Psoas muscle (tissue), 7 donors: ENCODE measurements at regions not wholly inside any gene's neighbourhood (a gene's known extent, or its start where the extent isn't known, plus 50 kb on each side); places are given as distances from the start of the nearest gene placed in this dataset.

ENCODE experiments used
- ATAC-seq, 4 donors: fragments of 200-7000 bp; cut with Tn5 transposase; one replicate each; pipeline ENCODE4 v1.9.1; 2020; ENCODE audit warnings: moderate library complexity in 3 of 4, mild to moderate bottlenecking in 2 of 4
- DNase-seq, 2 donors: peaks; one replicate each; pipeline ENCODE4 v3.0.0-alpha.2; 2020
- H3K27ac ChIP-seq: fragments of 200-600 bp; one replicate; pipeline ENCODE4 v1.8.0; 2022
- H3K27me3 ChIP-seq, 3 donors: fragments of 200-600 bp in 1 of 3; one replicate each; pipeline versions ENCODE4 v1.6.1 to v1.8.0; 2013 to 2022; ENCODE audit warnings: low read length in 2 of 3, mild to moderate bottlenecking in 2 of 3, moderate library complexity in 1 of 3; ENCODE audit not compliant: insufficient read depth in 3 of 3
- H3K36me3 ChIP-seq, 2 donors: fragments of 200-600 bp in 1 of 2; one replicate each; pipeline versions ENCODE4 v1.6.1 to v1.8.0; 2013 to 2022; ENCODE audit warnings: low read depth in 1 of 2, mild to moderate bottlenecking in 1 of 2, moderate library complexity in 1 of 2; ENCODE audit not compliant: insufficient read depth in 1 of 2
- H3K4me1 ChIP-seq: fragments of 200-600 bp; one replicate; pipeline ENCODE4 v1.8.0; 2022
- H3K4me3 ChIP-seq: fragments of 200-600 bp; one replicate; pipeline ENCODE4 v1.8.0; 2022; ENCODE audit warnings: mild to moderate bottlenecking
- H3K9me3 ChIP-seq: fragments of 200-600 bp; one replicate; pipeline ENCODE4 v1.8.0; 2022
- CTCF ChIP-seq: fragments of 200-600 bp; IDR thresholded peaks from one replicate; pipeline ENCODE4 v1.8.0; 2022; ENCODE audit warnings: antibody characterized with exemption
- WGBS, 3 donors: extraction: QIAGEN DNeasy Blood & Tissue Kit; methylation state at CpG; one replicate each; pipeline versions ENCODE4 v1.1.6 to v1.1.7; 2013; 5-methylcytosine and 5-hydroxymethylcytosine counted together
- intact Hi-C, 2 donors: fragments of 100-400 bp; cut with DNase I; formaldehyde crosslinking; loops; one replicate each; pipeline versions ENCODE4 v1.11.0 to v1.14.2; 2022
- donor health status: healthy with polysubstance abuse.
- donor health status: DM: no; HTN: no; CAD: no; lungs with moderate emphysema.
- donor health status: Bipolar disorder and iron deficiency.
- donor health status: healthy.
- donor health status: DM: yes; HTN: yes; CAD: no.
- donor health status: DM: no; HTN: no; CAD: no.
- donor health status: DM: yes; HTN: yes; CAD: no.

- no peaks in the 10 kb centered on the region for H3K9me3 ChIP-seq
- intact Hi-C loops: no loop called here
- no peaks in the 10 kb centered on the region for H3K36me3 ChIP-seq
- H3K4me3 ChIP-seq: no peak overlapping the region
- no peak for TF ChIP-seq CTCF
- ATAC-seq: no peak
- H3K4me1 ChIP-seq: no peaks in the 10 kb centered on the region
- DNase-seq: no peak
- WGBS, 3 donors: 90 to 91% (median 91%) methylated on average over 4 of the region's 4 CpGs
- H3K27ac ChIP-seq: no peak overlapping the region
- no peaks in the 10 kb centered on the region for H3K27me3 ChIP-seq
Observed at GRCh38 chr3:31420311-31420710, 112.4 kb upstream of the STT3B start.

GRCh38 chr3:31421314-31422048 lies 111.2 kb upstream of the STT3B start:
- no peak overlapping the region for H3K27ac ChIP-seq
- DNase-seq: no peak
- H3K9me3 ChIP-seq: no peaks in the 10 kb centered on the region
- TF ChIP-seq CTCF: no peak
- H3K4me1 ChIP-seq: no peaks in the 10 kb centered on the region
- no peaks in the 10 kb centered on the region for H3K36me3 ChIP-seq
- WGBS, 3 donors: 87 to 97% (median 97%) methylated on average over 2 of the region's 2 CpGs
- H3K4me3 ChIP-seq: no peak overlapping the region
- ATAC-seq: no peak
- no peaks in the 10 kb centered on the region for H3K27me3 ChIP-seq
- intact Hi-C loops: no loop called here

- TF ChIP-seq CTCF: no peak
- Histone ChIP-seq H3K36me3 (no peaks in the 10 kb centered on the region), H3K4me3 (no peak overlapping the region), H3K4me1 (no peaks in the 10 kb centered on the region), H3K27me3 (no peaks in the 10 kb centered on the region), H3K27ac (no peak overlapping the region), H3K9me3 (no peaks in the 10 kb centered on the region)
- ATAC-seq: no peak
- 90 to 100% (median 96%) methylated on average over 1 of the region's 1 CpG for WGBS, 3 donors
- intact Hi-C loops: no loop called here
- DNase-seq: no peak
Observed at GRCh38 chr3:31422237-31422636, 110.5 kb upstream of the STT3B start.

- no peak for ATAC-seq
- intact Hi-C loops: no loop called here
- Histone ChIP-seq H3K36me3 (no peaks in the 10 kb centered on the region), H3K27ac (no peak overlapping the region), H3K4me1 (no peaks in the 10 kb centered on the region), H3K4me3 (no peak overlapping the region), H3K27me3 (no peaks in the 10 kb centered on the region), H3K9me3 (no peaks in the 10 kb centered on the region)
- TF ChIP-seq CTCF: no peak
- 79 to 90% (median 82%) methylated on average over 2 of the region's 2 CpGs for WGBS, 3 donors
- DNase-seq: no peak
Observed at GRCh38 chr3:31423482-31423881, 109.2 kb upstream of the STT3B start.

GRCh38 chr3:31425401-31425800 lies 107.3 kb upstream of the STT3B start:
- DNase-seq (no peak), ATAC-seq (no peak)
- Histone ChIP-seq H3K36me3 (no peaks in the 10 kb centered on the region), H3K4me1 (no peaks in the 10 kb centered on the region), H3K9me3 (no peaks in the 10 kb centered on the region), H3K27me3 (no peaks in the 10 kb centered on the region), H3K27ac (no peak overlapping the region), H3K4me3 (no peak overlapping the region)
- intact Hi-C loops: no loop called here
- TF ChIP-seq CTCF: no peak
